Eye (tissue), 1 donor: ENCODE measurements at regions not wholly inside any gene's neighbourhood (a gene's known extent, or its start where the extent isn't known, plus 50 kb on each side); places are given as distances from the start of the nearest gene placed in this dataset.
A peak's percentile ranks its signal among the peaks of the same experiment; 100 is the strongest.

Experiments
- DNase-seq: peaks from one replicate; pipeline ENCODE4 v3.0.0-alpha.2; 2015

DNA sequence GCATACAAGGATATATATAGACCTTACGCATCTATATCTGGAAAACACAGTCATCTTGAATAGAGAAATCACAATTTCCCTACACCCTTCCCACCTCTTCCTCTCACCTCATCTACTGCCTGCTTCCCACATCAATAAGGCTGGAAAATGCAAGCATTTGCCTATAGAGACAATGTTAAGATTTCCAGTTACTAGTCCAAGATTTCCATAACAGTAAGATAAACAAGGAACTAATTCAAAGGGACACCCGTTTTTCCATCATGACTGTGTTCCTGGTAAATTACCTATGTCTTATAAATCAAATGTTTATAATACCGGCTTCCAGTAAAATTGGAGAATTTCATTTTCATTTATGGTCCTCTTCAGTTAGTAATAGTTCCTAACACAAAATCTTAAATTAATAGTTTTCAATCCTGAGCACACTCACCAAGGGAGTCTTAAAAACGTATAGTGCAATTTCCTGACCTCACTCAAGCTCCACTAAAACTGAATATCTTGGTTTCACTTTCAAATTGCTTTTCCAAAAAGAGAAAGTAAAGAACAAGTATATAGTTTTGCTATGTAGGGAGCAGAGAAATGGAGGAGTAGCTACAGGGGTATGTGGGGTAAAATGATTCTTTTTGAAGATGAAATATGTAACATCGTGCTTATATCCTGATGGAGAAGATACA, 398.7 kb downstream of the PLPP3 start:
- DNase-seq: no peak

DNA sequence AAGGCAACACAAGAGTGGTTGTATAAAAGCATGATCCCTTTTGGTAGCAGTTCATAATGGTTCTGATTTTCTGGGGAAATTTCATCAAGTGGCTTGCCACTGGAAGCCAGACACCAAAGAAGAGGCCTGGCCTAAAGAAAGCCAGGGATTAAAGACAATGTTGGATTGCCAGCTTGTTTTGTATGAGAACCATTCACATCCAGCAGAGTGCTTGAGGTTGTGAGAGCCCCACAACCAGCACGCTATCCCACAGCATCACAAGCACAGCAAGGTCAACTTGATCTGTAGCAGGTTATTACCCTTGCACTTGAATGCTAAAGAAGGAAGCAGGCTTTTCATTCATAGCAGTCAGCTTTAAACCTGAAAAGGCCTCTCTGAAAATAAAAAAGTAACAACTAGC, 399.8 kb downstream of the PLPP3 start:
- no peak for DNase-seq

DNA sequence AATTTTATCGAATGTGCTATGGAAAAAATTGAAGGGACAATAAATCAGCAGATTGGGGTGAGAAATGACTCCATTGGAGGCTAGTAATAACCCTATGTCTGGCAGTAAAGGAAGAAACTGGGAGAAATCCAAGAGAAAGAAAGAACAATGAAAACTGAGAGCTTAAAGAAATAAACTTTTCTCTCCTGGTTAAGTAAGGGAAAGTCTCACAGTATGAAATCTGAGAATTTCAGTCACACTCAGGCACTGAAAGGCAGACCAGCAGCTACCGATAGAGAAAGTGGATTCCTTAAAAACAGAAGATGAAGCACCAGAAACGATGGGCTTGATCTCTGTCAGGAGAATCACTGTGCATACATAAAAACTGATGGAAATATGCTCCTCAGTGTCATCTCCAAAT, 404.2 kb downstream of the PLPP3 start:
- peak; percentile 35 for DNase-seq

DNA sequence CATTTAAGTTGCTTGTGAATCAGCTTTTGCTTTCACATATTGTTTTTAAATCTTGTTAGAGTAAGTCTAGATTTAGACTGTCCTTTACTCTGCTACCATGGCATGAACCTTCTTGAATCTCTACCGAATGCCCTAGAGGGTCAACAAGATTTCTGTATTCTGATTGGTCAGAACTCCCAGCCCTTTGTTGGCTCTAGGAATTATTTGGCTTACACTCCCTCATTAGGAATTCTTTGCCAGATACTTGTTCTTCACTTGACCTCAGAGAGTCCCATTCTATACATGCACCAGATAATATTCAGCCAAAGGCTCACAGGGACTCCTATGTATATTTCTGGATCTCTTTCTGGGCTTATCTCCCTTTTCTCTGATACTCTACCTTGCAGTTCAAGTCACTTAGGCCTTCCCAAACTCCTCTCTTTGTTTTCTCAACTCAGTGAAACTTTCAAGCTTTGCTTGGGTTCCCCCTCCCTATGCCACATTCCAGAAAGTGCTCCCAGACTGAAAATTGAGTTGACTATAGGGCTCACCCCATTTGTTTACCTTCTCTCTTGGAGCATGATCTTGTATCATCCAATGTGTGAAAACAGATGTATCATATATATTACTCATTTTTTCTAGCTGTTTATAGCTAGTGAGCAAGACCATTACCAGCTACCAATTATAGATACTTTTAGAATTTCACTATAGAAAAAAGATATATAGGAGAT, 405.0 kb downstream of the PLPP3 start:
- DNase-seq: no peak

DNA sequence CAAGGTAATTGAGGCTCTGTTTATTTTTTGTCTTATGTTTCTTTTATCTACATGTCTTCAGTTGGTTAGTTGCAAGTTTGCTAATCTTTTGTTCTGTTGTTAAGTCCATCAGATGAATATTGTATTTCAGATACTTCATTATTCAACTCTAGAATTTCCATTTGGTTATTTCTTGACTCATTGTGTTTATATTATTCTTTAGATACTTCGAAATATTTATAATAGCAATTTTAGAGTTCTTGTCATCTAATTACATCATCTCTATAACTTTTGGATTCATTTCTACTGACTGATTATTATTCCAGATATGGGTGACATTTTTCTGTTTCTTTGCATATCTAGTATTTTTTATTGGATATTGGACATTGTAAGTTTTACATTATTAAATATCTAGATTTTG, 405.6 kb downstream of the PLPP3 start:
- DNase-seq: no peak

DNA sequence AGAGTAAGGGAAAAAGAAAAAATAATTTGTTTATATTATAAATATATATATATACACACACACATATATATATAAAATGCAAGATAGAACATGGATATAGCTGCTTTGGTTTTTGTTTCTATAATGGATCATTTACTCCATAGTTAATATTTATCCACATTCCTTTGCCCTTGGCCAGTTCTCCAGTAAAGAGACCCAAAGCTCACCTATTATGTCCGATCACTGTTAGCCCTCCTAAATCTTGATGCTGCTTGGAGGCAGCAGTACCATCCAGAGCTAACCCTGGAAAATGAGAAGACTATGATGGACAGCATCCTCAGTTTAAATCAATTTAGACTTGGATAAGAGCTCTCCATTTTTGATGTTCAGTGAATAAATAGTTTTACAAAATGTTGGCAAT, 407.7 kb downstream of the PLPP3 start:
- DNase-seq: no peak

DNA sequence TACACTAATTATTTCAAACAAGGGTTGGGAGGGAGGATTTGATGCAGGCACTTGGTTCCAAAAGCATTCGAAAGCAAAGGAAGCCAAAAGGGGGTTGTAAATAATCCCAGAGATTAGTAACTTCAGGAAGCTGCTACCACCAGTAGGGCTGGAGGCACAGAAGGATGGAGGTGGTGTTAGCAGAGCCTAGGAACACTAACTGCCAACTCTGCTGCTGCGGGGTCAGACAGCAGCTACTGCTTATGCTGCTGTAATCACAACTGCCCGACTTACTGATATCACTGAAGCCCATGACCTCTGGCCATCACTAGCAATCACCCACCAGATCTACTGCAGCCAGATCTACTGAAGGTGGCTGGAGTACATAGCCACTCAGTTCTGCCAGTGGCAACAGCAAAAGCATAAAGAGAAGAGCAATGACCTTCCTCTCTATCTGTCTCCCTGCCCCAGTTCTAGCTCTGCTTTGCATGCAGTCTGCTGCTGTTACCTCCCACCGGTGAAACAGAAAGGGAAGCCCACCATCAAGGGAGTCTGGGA, 408.5 kb downstream of the PLPP3 start:
- DNase-seq: no peak

DNA sequence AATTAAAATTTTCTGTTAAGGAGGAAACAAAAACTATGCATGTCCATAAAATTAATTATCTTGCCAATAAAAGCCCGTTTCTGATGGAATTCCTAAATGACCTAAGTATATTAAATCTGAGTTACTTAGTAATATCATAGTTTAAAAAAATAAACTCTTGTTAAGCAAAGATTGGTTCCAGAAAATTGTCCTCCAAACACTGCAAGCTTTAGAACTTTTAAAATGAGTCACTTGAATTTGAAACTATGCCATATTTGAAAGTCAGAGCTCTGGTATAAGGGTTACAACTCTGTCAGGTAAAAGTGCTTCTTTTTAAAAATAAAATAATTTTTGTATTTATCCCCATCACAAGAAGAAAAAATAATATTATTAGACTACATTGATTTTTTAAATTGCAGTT, 409.5 kb downstream of the PLPP3 start:
- DNase-seq: no peak

DNA sequence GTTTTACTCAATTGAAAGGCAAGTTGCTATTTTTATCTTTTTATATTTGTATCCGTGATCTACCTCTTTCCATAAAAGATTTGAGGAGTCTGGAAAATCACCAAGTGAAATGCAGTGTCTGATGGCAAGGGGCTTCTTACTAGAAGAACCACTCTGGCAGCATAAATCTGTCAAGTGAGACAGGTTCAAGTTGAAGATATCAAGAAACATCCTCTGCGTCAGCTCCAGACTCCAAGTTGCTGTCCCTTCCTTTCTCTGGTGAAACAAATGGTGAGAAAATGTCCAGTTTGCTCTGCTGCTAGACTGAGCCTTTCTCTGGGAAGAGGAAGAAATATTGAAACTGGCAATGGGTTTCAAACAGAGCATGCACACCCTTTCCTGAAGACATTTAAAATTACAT, 411.2 kb downstream of the PLPP3 start:
- no peak for DNase-seq

DNA sequence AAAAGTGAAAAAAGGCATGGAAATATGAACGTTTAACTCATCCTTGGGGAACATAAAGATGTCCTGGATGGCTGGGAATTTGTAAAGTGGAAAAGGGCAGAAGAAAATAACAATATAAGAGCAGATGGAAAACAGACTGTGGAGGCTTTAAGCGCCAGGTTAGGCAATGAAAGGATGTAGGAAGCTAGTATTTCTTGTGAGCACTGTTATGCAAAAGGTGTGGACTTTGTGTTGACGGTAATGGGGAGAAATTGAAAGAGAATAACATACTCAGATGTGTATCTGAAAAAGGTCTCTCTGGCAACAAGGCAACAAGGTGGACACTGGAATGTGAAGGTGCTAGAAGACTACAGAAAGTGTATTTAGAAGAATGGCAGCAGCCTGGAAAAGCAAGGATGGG, 411.8 kb downstream of the PLPP3 start:
- DNase-seq: no peak

DNA sequence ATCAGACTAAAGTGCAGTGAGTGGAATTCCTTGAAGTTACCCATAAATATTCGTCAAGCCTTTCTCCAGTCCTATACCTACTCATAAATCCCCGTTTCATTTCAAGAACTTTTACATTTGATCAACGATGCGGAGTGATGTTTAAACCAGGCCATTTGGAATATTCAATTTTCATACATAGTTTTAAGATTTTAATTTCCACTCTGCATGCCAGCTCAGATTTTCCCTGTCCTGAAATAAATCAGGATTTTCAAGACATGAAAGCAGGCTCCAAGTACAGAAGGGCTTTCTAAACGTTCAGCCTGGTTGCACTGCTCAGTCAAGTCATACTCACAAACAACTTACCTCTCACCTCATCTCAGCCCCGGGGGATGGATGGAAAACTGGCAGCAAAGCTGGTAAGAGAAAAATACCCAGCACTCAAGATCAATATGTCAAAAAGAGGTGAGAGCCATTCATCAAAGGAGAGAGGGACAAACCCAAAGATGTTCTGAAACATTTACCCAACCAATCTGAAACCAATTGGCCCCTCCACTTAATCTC, 418.5 kb downstream of the PLPP3 start:
- DNase-seq: peak; percentile 35

DNA sequence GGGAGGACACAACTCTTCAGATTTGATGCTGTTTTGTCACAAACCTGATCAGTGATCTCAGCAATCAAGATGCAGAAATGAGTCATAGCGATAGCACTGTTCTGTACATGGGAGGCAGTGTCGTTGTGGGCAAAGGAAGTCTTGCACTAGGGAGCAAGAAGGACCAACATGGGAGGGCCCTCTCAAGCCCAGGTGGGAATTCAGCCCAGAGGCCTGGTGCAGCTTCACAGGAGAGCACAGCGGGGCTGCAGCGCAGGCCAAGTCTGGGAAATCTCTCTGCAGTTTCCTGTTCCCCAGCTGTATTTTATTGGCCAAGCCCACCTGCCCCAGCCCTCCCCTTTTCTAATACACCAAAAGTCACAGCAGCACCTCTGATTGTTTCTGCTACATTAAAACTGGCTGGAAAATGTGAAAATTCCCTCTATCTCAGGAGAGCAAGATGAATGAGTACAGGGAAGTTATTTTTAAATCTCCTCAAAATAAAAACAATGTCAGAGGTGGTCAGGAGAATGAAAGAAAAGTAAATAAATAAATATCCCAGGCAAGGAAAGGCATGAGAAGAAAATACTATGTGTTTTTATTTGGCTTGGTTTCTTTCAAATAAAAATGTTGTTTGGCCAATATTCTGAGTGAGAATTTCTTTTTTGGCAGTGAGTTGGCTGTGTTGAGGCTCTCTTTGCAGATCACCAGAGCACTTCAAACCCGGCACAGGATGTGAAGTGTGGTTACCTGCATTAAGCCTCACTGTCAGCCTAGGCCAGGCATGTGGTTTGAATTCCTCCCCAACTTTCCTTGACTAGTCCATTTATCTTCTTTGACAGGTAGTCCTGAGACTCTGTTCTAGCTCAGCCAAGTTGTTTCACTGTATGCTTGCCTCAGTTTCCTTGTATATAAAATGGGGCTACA, 422.1 kb downstream of the PLPP3 start:
- DNase-seq: no peak

DNA sequence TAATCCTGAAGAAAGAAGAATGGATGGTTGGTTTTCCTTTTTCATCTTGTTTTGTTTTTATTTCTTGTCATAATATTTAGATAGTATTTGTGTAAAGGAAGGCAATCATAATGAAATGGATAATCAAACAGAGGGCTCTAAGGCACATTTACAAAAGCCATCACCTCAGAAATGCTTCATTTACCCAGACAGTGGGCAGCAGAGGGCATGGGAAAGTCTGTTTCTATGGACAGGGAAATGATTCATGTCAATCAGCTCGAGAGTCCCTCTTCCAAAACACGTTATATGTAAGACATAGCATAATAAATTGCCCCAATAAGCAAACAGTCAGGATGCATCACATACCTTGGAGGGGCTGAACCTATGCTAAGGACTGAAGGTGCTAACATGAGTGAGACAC, 426.1 kb downstream of the PLPP3 start:
- DNase-seq: peak; percentile 43

DNA sequence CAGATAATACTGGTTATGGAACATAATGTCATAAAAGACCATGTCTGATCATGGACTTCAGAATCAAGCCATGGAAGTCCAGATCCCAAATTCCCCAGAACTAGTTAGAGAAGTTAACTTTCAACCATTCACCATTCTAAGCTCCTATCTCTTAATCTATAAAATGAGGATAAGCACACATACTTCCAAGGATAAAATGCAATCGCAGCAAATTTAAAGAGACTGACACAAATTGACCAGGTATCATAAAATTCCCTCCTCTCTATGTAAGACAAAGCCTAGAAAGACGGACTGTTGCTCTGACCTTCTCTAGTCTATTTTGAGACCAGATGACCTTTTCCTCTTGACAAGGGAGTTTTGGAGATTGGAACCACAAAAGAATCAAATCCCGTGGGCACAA, 426.7 kb downstream of the PLPP3 start:
- no peak for DNase-seq

DNA sequence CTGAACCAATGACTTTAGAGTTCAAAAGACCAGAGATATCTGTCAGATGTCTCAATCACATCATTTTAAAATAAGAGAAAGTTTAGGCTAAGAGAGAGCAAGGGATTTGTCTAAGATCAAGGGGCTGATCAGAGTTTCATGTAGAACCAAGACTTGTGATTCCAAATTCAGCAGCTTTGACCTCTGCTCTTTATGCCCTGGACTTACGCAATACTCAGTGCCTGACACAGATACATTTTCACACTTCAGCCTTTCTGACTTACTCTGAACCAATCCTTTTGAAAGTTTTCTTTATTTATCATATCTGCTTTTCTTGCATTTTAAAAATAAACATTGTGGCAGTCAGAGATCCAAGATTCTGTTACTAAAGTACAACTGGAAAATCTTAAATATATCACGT, 428.0 kb downstream of the PLPP3 start:
- no peak for DNase-seq

DNA sequence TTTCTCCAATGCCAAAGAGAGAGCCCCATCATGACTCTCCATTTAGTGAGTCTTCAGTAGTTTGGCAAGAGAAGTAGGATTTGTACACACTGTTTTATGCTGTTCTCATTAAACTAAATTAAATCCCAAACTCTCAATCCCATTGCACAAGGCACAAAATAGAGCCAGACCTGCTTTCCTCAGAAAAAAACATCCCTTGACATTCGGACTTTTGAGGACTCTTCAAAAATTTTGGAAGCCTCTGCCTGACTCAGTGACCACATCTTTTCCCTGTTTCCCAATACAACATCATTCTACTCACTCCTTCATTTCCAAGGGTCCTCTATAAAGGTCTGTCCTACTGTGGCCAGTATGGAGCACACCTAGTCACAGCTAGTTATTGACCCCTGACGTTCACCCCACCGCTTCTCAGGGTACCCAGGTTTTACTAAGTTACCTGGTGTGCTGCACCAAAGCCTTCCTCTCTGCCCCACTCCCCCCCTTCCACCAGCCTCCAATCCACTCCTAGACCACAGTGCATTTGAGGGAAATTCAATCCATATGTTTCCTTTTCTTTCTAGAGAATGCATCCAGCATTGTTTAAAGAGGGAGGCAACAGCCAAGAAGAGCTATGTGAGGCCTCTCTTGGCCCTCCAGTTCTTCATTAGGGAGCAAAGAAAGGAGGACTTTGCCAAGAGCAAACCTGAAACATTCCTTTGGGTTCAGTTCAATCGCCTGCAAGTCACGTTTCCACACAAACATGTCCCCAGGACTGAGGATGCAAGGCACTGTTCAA, 428.7 kb downstream of the PLPP3 start:
- DNase-seq: no peak

DNA sequence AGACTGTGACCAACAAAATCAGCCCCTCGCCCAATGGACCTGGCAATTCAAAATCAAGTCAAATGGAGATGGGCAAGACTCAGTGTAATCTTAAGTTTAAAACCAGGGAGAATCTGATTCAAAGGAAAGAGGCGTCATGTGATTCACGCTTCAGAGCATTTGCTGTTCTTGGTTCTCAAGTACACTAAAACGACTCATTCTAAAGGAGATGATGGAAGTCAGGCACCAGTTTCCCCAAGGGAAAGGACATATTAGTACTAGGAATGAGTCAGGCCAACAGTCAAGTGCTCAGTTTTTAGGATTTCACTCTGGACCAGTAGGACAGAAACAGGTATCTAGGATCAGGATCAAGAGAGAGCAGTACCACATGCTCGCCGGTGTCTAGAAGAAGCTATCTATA, 429.6 kb downstream of the PLPP3 start:
- no peak for DNase-seq

DNA sequence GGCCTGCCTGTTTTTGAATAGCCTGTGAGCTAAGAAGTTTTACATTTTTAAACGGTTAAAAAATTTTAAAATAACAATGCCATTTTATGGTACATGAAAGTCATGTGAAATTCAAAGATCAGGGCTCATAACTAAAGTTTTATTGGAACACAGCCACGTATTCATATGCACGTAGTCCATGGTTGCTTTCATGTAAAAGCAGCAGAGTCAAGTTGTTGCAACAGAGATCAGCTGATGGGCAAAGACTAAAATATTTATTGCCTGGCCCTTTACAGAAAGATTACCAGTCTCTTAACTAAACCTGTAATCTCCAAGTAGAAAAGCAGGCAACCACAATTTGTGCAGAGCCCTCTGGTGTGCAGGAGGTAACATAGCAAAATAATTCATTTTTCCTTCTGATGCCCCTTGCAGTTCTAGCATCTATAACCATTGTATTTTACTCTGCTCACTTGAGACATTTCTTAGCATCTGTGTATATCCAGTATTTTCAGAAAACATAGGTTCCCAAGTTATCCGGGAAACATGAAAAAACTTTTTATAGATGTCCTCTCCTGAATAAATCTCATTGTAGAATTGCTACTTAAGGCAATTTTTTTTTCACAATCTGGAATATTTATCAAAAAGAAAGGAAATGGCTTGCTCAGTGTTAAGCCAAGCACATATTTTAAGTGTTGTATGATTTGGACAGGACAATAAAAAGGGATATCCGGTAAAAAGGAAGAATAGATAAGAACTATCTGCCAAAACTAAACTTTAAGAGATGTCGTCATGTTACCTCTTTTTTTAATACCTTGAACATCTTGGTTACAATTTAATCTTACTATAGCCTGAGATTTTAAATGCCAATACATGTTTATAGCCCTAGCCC, 430.8 kb downstream of the PLPP3 start:
- no peak for DNase-seq

DNA sequence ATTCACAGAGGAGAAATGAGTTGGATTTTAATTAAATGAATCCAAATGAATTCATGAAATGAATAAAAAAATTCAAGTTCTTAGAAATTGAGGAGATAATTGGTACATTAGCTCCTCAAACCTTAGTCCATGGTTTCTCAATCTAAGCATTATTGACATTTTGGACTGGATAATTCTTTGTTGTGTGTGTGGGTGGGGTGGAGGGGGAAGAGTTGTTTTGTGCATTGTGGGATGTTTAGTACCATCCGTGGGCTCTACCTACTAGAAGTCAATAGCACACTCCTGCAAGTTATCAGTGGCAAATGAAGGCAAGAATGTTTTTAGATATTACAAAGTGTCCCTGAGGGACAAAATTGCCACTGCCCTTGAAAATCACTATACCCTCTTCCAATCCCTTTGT, 431.9 kb downstream of the PLPP3 start:
- no peak for DNase-seq

DNA sequence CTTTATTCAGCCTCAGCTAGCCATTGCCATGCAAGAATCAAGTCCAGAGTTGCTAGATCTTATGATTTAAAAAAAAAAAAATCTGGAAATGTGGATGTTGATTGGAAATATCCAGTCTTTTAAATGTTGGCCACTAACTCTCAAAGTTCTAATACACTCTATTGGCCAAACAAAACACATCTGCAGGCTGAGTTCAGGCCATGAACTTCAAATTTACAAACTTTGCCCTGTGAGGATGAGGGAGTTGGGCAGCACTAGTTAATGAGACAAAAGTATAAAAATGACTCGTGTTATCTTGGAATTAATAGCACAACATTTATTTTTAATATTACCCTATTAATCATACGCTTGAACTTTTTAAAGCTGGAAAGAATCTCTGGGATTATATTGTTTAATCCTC, 432.3 kb downstream of the PLPP3 start:
- DNase-seq: no peak

DNA sequence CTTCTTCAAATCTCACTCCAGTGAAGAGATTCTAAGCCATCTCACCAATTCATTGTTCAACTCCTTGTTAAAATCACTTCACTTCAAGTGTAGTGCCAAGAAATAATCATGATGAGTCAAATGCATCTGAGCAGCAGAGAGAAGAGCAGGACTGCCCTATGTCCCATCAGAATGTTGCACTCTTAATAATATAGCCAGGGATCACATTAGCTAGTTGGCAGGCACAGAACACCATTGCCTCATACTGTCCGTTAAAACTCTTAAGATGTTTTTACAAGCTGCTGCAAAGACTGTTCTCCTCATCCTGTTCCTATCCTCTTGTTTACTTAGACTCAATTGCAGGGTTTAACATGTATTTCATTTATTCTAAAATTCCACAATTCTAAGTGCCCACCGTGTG, 432.9 kb downstream of the PLPP3 start:
- DNase-seq: no peak

DNA sequence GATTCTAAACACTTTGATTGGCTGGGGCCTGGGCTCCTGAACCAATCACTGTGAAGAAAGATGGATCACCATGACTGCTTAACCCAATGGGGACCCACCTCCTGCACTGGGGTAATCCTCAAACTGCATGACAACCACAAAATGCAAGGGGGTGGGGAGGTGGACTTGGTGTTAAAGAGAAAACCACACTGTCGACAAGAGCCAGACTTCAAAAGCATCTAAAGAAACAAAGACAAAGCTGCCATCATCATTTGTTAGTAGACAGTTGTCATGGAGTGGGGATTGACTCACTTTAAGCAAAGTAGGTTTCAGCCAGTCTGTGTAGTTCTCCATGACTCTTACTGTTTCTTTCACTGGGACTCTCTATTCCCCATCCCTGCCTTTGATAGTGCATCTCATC, 433.8 kb downstream of the PLPP3 start:
- no peak for DNase-seq
